C4-2B (cell line): ENCODE measurements at regions not wholly inside any gene's neighbourhood (a gene's known extent, or its start where the extent isn't known, plus 50 kb on each side); places are given as distances from the start of the nearest gene placed in this dataset.

Experiments
- H3K27ac ChIP-seq: fragments of 450-650 bp; 2 replicates; pipeline ENCODE4 v1.5.1; 2017
- ZFX ChIP-seq: fragments of 450-650 bp; IDR thresholded peaks from 2 replicates; pipeline ENCODE4 v1.6.1; 2017
- TF ChIP-seq, protein P1 (sequence below): fragments of 450-650 bp; conservative IDR thresholded peaks from 2 replicates; pipeline ENCODE4 v1.5.1; 2017; ENCODE audit warnings: mild to moderate bottlenecking

DNA sequence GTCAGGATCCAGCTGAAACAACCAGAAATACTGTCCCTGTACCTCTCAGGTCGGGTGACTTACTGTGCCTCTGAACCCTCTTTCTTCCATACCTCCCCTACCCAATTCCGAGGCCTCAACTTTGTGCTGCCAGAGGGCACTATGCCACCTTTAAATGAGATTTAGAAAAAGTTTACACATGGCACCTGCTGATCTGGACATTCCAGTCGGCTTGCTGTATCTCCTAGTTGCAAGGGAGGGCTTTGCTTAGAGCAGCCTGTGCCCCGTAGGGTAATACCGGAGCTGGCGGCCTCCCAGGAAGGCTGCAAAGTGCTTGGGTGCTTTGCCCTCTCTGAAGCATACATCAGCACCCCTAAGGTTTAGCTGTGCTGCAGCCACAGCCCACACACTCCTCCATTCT is 306.0 kb upstream of the RBFOX1 start:
- no peak for TF ChIP-seq ZFX
- TF ChIP-seq, protein P1, sequence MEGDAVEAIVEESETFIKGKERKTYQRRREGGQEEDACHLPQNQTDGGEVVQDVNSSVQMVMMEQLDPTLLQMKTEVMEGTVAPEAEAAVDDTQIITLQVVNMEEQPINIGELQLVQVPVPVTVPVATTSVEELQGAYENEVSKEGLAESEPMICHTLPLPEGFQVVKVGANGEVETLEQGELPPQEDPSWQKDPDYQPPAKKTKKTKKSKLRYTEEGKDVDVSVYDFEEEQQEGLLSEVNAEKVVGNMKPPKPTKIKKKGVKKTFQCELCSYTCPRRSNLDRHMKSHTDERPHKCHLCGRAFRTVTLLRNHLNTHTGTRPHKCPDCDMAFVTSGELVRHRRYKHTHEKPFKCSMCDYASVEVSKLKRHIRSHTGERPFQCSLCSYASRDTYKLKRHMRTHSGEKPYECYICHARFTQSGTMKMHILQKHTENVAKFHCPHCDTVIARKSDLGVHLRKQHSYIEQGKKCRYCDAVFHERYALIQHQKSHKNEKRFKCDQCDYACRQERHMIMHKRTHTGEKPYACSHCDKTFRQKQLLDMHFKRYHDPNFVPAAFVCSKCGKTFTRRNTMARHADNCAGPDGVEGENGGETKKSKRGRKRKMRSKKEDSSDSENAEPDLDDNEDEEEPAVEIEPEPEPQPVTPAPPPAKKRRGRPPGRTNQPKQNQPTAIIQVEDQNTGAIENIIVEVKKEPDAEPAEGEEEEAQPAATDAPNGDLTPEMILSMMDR = no peak
- no peak overlapping the region for H3K27ac ChIP-seq

DNA sequence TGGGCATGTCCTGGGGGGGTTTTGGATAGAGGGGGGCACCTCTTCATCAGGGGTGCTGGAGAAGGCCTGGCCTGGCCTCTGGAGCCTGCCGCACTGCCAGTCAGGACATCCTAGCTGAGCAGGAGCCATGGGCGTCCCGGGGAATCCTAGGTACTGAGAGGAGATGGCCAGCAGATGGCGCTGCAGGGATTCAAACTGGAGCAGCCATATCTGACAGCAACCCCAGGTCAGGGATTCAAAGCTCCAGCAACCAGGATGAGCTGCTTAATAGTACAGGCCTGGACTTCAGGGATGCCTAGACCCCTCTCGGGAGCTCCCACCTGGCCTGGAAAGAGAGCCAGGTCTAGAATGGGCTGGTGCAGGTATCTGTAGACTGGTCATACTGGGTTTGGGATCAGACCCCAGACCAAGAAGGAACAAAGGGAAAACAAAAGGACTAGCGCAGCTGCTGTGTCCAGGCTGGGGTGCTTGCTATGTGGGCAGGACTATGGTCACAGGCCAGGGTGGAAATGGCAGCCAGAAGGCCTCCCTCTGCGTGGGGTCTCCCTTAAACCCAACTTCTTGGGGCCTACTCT is 306.9 kb upstream of the RBFOX1 start:
- no peak overlapping the region for H3K27ac ChIP-seq
- no peak for TF ChIP-seq ZFX
- TF ChIP-seq, protein P1 = peak; percentile 85

DNA sequence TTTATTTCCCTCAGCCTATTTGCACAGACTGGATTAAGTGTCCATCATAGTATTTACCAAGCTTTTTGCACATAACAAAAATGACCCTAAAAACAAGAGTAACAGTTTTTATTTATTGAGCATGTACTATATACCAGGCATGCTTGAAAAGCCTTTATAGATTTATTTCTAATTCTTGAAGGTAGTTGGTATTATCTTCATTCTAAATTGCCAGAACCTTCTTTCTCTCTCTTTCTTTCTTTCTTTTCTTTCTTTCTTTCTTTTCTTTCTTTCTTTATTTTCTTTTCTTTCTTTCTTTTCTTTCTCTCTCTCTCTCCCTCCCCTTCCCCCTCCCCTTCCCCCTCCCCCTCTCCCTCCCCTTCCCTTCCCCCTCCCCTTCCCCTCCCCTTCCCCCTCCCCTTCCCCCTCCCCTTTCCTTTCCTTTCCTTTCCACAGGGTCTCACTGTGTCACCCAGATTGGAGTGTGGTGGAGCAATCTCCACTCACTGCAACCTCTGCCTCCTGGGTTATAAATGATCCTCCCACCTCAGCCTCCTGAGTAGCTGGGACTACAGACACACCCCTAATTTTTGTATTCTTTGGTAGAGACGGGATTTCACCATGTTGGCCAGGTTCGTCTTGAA is 310.9 kb upstream of the RBFOX1 start:
- H3K27ac ChIP-seq = no peak overlapping the region
- no peak for TF ChIP-seq ZFX
- TF ChIP-seq, protein P1 = no peak

DNA sequence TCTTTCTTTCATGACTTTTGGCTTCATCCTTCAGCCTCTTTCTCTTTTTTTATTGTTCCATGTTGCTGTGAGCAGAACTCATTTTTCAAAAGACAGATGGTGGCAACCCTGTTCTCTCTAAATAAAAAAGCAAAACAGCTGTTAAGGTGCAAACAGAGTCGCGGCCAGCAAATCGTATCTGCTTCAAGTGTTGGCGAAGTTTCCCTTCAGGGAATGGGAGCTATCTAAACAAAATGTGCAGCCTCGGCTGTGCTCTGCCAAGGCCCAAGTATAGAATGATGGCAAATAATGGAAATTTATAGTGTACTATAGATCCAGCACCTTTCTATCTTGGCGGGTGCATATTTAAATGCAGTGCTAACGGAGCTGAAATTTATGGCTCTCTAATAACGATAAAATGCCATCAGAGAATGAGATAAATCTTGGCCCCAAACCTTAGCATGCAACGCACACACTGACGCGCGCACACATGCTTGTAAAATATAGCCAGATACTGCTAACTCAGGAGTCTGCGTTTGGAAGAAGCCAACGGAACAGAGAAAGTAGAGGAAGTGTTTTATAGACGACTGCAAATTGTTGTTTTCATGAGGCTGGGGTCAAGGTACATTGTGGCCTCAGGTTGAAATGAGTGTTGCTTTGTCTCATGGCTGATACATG is 315.5 kb upstream of the RBFOX1 start:
- no peak overlapping the region for H3K27ac ChIP-seq
- no peak for TF ChIP-seq ZFX
- TF ChIP-seq, protein P1 = no peak

DNA sequence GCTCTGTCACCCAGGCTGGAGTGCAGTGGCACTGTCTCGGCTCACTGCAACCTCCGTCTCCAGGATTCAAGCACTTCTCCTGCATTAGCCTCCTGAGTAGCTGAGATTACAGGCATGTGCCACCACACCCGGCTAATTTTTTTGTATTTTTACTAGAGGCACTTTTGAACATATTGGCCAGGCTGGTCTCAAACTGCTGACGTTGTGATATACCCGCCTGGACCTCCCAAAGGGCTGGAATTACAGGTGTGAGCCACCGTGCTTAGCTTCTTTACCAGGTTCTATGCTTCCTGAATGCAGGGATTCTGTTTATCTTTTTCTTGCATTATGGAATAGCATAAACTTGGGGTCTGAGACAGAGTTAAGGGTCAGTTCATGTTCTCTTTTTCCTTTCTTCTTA is 317.9 kb upstream of the RBFOX1 start:
- no peak for TF ChIP-seq ZFX
- TF ChIP-seq, protein P1 = no peak
- H3K27ac ChIP-seq = no peak overlapping the region

DNA sequence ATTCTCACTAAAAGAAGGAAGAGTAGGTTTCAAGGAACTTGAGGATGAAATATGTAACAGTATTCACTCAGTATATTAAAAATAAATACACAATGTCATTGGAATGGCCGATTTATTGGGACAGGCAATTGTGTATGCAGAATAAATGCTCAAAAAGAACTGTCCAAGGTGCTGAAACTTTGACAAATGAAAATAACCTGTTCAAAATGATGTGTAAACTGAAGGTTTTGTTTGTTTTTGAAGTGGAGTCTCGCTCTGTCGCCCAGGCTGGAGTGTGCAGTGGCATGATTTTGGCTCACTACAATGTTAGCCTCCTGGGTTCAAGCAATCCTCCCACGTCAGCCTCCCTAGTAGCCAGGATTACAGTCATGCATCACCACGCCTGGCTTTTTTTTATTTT is 318.7 kb upstream of the RBFOX1 start:
- no peak for TF ChIP-seq ZFX
- TF ChIP-seq, protein P1 = no peak
- no peak overlapping the region for H3K27ac ChIP-seq

DNA sequence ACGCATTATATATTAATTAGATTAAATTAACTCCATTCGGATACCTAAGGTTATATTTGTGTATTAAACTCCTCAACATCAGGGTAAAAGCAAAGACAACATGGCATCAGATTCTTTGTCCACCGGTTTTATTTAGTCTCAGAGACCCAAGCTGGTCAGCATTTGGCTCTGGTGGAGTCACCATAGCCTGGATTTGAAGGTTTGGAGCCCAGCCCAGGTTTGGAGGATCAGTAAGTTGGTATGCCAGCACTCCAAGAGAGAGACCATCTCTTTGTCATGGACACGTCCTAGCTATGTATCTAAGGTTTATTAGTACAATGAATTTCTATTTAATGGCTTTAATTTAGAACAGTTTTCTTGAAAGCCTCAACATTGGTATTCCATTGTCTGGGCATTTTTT is 328.4 kb upstream of the RBFOX1 start:
- H3K27ac ChIP-seq = no peak overlapping the region
- no peak for TF ChIP-seq ZFX
- TF ChIP-seq, protein P1 = no peak
